Sigmoid colon (tissue), 4 donors: ENCODE measurements at regions not wholly inside any gene's neighbourhood (a gene's known extent, or its start where the extent isn't known, plus 50 kb on each side); places are given as distances from the start of the nearest gene placed in this dataset.

Experiments
- EP300 ChIP-seq, 4 donors: sonication (generic); formaldehyde crosslinking; IDR thresholded peaks; one replicate each; pipeline ENCODE4 v1.6.1; 2017; ENCODE audit warnings: antibody characterized with exemption in 4 of 4
- POLR2A ChIP-seq, 2 donors: fragments of 450-650 bp; IDR thresholded peaks; one replicate each; pipeline ENCODE4 v1.6.1; 2016; ENCODE audit warnings: antibody characterized with exemption in 2 of 2, mild to moderate bottlenecking in 2 of 2, moderate library complexity in 2 of 2
- POLR2AphosphoS5 ChIP-seq, 4 donors: sonication (generic); formaldehyde crosslinking; IDR thresholded peaks; one replicate each; pipeline ENCODE4 v1.6.1; 2017; ENCODE audit warnings: antibody characterized with exemption in 4 of 4
- TF ChIP-seq, protein P1 (sequence below), 4 experiments: fragments of 450-650 bp in 3 of 4; fragments of 200-600 bp in 1 of 4; IDR thresholded peaks; one replicate each; pipeline ENCODE4 v1.5.1; 2016 to 2019; ENCODE audit warnings: antibody characterized with exemption in 4 of 4, mild to moderate bottlenecking in 3 of 4, moderate library complexity in 2 of 4

DNA sequence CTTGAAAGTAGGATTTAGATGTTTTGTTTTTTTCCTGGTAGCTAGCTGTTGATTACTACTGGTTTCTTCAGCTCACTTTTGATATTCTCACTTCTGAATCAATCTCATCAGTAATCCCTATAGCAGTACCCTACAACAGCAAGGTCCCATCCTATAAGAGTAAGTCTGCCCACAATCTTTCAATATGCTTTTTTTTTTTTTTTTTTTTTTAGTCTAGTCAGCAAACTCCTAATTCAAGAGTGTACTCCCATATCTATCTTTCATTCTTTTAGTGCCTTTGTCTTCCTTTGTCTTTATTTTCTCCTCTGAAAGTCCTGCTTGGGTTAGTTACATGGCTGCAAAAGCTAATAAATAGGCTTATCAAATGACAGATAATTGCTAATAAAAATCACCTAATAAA, 362.4 kb upstream of the RIOK2 start:
- TF ChIP-seq, protein P1, sequence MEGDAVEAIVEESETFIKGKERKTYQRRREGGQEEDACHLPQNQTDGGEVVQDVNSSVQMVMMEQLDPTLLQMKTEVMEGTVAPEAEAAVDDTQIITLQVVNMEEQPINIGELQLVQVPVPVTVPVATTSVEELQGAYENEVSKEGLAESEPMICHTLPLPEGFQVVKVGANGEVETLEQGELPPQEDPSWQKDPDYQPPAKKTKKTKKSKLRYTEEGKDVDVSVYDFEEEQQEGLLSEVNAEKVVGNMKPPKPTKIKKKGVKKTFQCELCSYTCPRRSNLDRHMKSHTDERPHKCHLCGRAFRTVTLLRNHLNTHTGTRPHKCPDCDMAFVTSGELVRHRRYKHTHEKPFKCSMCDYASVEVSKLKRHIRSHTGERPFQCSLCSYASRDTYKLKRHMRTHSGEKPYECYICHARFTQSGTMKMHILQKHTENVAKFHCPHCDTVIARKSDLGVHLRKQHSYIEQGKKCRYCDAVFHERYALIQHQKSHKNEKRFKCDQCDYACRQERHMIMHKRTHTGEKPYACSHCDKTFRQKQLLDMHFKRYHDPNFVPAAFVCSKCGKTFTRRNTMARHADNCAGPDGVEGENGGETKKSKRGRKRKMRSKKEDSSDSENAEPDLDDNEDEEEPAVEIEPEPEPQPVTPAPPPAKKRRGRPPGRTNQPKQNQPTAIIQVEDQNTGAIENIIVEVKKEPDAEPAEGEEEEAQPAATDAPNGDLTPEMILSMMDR (IDR thresholded peaks at IDR 0.05): no peak
- no peak for TF ChIP-seq POLR2AphosphoS5 (IDR thresholded peaks at IDR 0.05)
- TF ChIP-seq EP300 (IDR thresholded peaks at IDR 0.05): no peak
- no peak for TF ChIP-seq POLR2A (IDR thresholded peaks at IDR 0.05)
